GM03348 (cell line): ENCODE measurements at regions not wholly inside any gene's neighbourhood (a gene's known extent, or its start where the extent isn't known, plus 50 kb on each side); places are given as distances from the start of the nearest gene placed in this dataset.
"Not testable (repeated sequence)": the region's sequence is repeated elsewhere in the genome, so short reads cannot be mapped to it uniquely, and the experiment has no call there.

Experiments
- DNase-seq: peaks from one replicate; pipeline ENCODE4 v3.0.0; 2012; ENCODE audit warnings: low spot score

GRCh38 chr15:81819924-81820635 is 225.7 kb downstream of the MEX3B start:
- DNase-seq: no peak

GRCh38 chr15:81814882-81815455 is 230.8 kb downstream of the MEX3B start:
- no peak for DNase-seq

- no peak for DNase-seq
Observed at GRCh38 chr15:81813215-81813614, 232.6 kb downstream of the MEX3B start.

DNA sequence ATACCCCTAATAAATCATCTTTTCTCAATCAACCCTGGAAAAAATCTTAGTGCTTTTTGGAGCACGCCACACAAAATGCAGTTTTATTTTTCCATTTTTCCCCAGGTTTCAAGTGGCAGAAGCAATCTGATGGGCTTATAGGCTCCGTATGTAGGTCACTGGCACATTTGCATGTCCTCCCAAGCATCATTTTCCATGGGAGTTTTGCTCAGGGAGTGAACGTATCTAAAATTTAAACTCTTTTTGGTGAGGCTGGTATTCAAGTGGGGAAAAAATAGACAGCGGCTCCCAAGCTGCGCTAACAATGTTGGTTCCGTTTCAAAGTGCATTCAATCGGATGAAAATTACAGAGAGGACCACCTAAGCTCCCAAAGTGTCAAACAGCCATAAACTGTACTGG is 233.4 kb downstream of the MEX3B start:
- no peak for DNase-seq

DNA sequence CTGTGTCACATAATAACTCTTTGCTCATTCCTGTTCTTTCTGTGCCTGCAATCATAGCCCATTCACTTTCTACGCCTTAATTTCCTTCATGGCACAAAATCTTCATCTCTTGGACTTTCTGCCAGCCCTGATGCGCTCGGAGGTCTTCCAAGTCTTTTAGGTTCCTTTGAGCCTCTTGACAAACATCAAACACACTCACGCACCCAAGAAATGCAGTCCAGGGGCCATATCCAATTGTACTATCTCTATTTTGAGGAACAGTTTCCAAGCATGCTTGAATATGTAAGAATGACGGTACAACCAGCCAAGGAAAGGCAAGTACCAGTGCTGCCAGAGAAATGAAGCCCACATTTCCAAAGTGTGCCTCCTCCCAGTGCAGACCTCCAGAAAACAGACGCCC is 234.1 kb downstream of the MEX3B start:
- no peak for DNase-seq

GRCh38 chr15:81809543-81809942 is 236.3 kb downstream of the MEX3B start:
- DNase-seq: no peak

GRCh38 chr15:81807806-81808205 is 238.0 kb downstream of the MEX3B start:
- no peak for DNase-seq

GRCh38 chr15:81807186-81807585 is 238.6 kb downstream of the MEX3B start:
- DNase-seq: no peak

DNA sequence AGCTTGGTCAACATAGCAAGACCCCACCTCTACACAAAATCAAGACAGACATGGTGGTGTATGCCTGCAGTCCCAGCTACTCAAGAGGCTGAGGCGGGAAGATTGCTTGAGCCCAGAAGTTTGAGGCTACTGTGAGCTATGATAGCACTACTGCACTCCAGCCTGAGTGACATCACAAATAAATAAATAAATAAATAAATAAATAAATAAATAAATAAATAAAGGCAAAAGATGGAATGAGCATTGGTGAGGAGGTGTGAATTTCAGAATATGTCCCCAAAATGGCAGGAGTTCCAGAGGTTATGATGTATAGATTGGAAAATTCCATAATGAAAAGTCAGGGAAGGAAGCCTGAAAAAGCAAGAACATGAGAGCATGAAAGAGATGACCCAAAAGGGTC is 249.9 kb downstream of the MEX3B start:
- no peak for DNase-seq

DNA sequence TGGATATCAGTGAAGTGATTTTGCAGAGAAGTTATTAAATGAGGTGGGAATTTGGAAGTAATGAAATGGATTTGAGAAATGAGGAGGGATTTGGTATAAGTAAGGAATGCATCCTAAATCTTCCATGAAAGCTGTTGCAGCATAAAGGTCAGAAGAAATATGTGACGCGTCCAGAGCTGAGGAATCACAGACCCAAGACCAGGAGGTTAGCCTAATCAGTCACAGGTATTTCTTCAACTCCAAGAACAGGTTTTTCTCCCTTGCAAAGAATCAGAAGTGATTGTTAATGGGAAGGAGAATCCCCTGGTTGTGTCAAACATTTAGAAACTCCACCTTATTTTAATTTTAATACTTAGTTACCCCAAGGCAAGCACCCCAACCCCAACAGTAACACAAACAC is 253.2 kb downstream of the MEX3B start:
- DNase-seq: no peak

DNA sequence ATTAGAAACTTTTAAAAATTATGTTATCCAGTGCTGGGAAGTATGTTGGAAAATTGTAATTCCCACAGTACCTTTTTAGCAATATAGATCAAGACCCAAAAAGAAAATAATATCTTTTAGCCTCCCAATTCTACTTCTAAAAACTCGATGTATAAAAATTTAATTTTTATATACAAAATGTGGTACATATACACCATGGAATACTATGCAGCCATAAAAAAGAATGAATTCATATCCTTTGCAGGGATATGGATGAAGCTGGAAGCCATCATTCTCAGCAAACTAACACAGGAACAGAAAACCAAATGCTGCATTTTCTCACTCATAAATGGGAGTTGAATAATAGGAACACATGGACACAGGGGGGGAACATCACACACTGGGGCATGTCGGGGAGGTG is 254.5 kb downstream of the MEX3B start:
- not testable (repeated sequence) for DNase-seq

- DNase-seq: no peak
Observed at GRCh38 chr15:81789403-81789802, 256.4 kb downstream of the MEX3B start.

GRCh38 chr15:81786776-81787175 is 259.0 kb downstream of the MEX3B start:
- no peak for DNase-seq

- DNase-seq: no peak
Observed at GRCh38 chr15:81785679-81786078, 260.1 kb downstream of the MEX3B start.

GRCh38 chr15:81785181-81785580 is 260.6 kb downstream of the MEX3B start:
- no peak for DNase-seq

- DNase-seq: no peak
Observed at GRCh38 chr15:81784751-81785150, 261.1 kb downstream of the MEX3B start.

GRCh38 chr15:81783586-81783985 is 262.2 kb downstream of the MEX3B start:
- no peak for DNase-seq

GRCh38 chr15:81783076-81783475 is 262.7 kb downstream of the MEX3B start:
- no peak for DNase-seq

DNA sequence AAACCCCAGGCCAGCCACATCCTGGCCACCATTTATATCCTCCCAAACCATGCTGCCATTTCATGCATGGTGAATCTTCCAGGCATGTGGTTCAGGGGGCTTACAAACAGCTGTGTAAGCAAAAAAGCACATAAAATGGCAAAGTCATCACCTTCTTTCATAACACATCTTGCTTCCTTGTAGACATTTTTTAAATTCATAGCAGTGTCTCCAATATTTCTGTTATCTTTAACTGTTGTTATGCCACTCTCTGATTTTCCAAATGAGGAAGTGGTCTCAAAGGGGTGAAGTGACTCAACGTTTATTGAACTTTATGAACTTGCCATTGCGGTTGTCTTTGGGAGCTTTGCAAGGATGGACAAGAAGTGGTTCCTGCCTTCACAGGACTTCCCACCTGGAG is 264.4 kb downstream of the MEX3B start:
- no peak for DNase-seq

DNA sequence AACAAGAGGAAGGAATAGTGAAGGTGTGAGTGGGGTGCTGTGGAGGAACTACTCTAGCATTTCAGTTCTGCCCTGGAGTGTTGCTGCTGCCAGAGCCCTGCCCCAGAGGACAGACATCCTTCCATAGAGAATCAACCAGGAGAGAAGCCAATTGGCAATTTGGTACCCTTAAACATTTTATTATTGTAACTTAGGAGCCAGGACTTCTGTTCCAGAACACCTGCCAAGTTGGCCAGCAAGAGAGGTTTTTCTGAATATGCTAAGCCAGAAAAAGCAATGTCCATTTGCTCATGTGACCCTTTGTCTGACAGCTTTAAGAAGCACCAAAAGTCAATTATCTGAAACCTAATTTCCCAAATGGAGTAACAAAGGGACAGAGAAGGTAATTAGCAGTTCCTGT is 264.9 kb downstream of the MEX3B start:
- DNase-seq: no peak

DNA sequence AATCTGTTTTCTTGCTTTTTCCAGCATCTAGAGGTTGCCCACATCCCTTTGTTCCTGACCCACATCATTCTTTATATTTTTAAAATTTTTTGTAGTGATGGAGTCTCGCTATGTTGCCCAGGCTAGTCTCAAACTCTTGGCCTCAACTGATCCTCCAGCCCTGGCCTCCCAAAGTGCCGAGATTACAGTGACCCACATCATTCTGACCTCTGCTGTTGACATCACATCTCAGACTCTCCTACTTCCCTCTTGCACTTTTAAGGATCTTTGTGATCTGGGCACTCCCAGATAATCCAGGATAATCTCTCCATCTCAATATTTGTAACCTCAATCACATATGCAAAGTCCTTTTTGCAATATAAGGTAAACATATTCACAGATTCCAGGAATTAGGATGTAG is 266.6 kb downstream of the MEX3B start:
- no peak for DNase-seq

DNA sequence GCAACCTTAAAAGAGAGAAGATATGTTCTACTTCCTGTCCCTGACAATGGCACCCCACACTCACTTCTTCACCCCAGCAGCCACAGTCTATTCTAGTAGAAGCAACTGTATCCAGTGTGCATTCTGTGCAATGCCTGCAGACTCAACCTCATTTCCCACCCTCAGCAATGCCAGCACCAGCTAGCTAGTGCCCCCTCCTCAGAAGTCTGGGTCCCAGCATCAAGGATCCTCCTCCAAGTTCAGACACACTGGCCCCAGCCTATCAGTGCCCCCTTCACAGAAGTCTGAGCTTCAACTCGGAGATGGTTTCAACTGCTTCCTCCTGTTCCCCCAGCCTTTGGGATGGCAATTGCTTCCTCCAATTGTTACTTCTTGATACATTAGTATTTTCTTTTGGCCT is 268.3 kb downstream of the MEX3B start:
- no peak for DNase-seq

DNA sequence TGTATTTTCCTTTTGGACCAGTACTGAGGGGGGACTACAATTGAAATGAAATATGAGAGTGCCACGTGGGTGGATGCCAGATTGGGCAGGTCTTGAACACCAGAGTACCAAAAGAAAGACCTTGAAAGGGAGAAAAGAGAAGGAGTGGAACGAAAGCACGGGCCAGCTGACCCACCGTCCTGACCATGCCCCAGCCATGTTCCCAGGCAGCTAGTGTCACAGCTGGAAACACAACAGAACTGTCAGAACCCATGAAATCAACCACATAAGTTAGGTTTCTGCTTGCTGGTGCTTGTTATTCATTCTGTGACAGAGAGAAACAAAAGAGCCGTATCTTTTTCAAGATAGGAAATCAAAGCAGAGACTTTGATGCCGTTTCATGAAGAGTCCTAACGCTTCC is 268.8 kb downstream of the MEX3B start:
- no peak for DNase-seq

GRCh38 chr15:81775779-81776178 is 270.0 kb downstream of the MEX3B start:
- not testable (repeated sequence) for DNase-seq
